ENCODE measurements at regions not wholly inside any gene's neighbourhood (a gene's known extent, or its start where the extent isn't known, plus 50 kb on each side); places are given as distances from the start of the nearest gene placed in this dataset.

DNA sequence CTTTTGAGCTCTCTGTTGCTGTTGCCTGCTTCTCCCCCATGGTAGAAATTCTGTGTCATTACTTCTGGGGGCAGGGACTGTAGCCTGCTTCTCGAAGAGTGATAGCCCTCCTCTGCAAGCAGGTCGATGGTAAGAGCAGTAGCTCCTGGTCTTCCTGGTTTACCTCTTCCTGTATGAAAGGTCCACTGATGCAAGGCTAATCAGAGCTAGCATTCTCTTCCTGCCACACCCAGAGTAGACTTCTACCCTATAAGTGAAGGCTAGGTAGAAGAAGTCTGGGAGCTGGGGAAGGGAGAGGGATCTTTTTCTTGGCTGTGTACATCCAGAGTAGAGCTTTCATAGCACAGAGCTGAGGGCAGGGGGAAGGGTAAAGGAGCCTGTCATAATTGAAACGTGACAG, 357.0 kb downstream of the SQOR start:
- no peaks in the 10 kb centered on the region for H3K36me3 ChIP-seq (ENCODE audit: insufficient read depth, low read length)
- H3K27me3 ChIP-seq (ENCODE audit: insufficient read depth, low read length) = no peaks in the 10 kb centered on the region
- no peak overlapping the region for H2AFZ ChIP-seq (ENCODE audit: low read depth, low read length)
- no peak overlapping the region for H3K9ac ChIP-seq (ENCODE audit: low read length)
- no peaks in the 10 kb centered on the region for H3K79me2 ChIP-seq (ENCODE audit: insufficient read depth, low read length)
- Mint-ChIP-seq H3K4me1 (ENCODE audit: low read depth, unreplicated experiment) (no peaks in the 10 kb centered on the region), H3K27me3 (ENCODE audit: low read depth, unreplicated experiment) (no peaks in the 10 kb centered on the region), H3K4me3 (ENCODE audit: unreplicated experiment) (no peak overlapping the region), H3K9me3 (ENCODE audit: unreplicated experiment) (peaks cover 2% of the 10 kb centered on the region), H3K36me3 (ENCODE audit: low read depth, unreplicated experiment) (no peaks in the 10 kb centered on the region), H3K27ac (ENCODE audit: unreplicated experiment) (no peak overlapping the region)
- no peaks in the 10 kb centered on the region for H3K4me1 ChIP-seq (ENCODE audit: insufficient read depth, low read length)
- no peak for DNase-seq (ENCODE audit: low read depth)
- no peaks in the 10 kb centered on the region for H4K20me1 ChIP-seq (ENCODE audit: insufficient read depth, low read length)
- TF ChIP-seq EZH2 (IDR thresholded peaks at IDR 0.05; ENCODE audit: insufficient read depth, low read length) = no peak
- no peak for TF ChIP-seq CTCF (IDR thresholded peaks at IDR 0.05; ENCODE audit: insufficient read depth, low read depth, low read length)
- H3K27ac ChIP-seq (ENCODE audit: low read depth, low read length) = no peak overlapping the region
- no peak overlapping the region for H3K4me2 ChIP-seq (ENCODE audit: low read length)
- no peak for FAIRE-seq
- H3K9me3 ChIP-seq (ENCODE audit: insufficient read depth, low read depth, low read length) = no peaks in the 10 kb centered on the region
- H3K4me3 ChIP-seq (ENCODE audit: insufficient read depth, low read depth, low read length) = no peak overlapping the region

DNA sequence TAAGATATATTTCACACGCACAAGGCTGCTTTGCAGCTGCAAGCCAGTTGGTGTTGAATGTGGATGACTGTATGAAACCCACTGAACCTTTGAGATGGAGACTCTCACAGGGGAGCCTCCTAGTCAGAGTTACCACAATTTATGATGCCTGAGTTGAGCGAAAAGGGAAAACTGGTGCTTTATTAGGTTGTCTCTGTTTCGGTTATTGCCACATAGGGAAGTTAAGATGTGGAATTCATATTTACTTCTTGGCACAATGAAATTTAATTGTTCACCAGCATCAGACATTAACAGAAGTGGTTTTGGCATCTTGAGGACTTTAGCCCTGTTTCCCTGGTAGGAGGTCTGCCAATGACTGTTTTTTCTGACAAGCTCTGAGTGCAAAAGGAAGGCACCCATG, 358.2 kb downstream of the SQOR start:
- H4K20me1 ChIP-seq (ENCODE audit: insufficient read depth, low read length) = no peaks in the 10 kb centered on the region
- H3K4me3 Mint-ChIP-seq (ENCODE audit: unreplicated experiment) = no peak overlapping the region
- H3K36me3 Mint-ChIP-seq (ENCODE audit: low read depth, unreplicated experiment) = no peaks in the 10 kb centered on the region
- no peaks in the 10 kb centered on the region for H3K9me3 Mint-ChIP-seq (ENCODE audit: unreplicated experiment)
- no peak overlapping the region for H3K4me3 ChIP-seq (ENCODE audit: insufficient read depth, low read depth, low read length)
- H2AFZ ChIP-seq (ENCODE audit: low read depth, low read length) = no peak overlapping the region
- no peak overlapping the region for H3K27ac Mint-ChIP-seq (ENCODE audit: unreplicated experiment)
- TF ChIP-seq EZH2 (IDR thresholded peaks at IDR 0.05; ENCODE audit: insufficient read depth, low read length) (no peak), CTCF (IDR thresholded peaks at IDR 0.05; ENCODE audit: insufficient read depth, low read depth, low read length) (no peak)
- H3K27ac ChIP-seq (ENCODE audit: low read depth, low read length) = no peak overlapping the region
- no peak for DNase-seq (ENCODE audit: low read depth)
- no peaks in the 10 kb centered on the region for H3K9me3 ChIP-seq (ENCODE audit: insufficient read depth, low read depth, low read length)
- H3K4me1 Mint-ChIP-seq (ENCODE audit: low read depth, unreplicated experiment) = no peaks in the 10 kb centered on the region
- no peak overlapping the region for H3K4me2 ChIP-seq (ENCODE audit: low read length)
- H3K36me3 ChIP-seq (ENCODE audit: insufficient read depth, low read length) = no peaks in the 10 kb centered on the region
- H3K4me1 ChIP-seq (ENCODE audit: insufficient read depth, low read length) = no peaks in the 10 kb centered on the region
- H3K27me3 Mint-ChIP-seq (ENCODE audit: low read depth, unreplicated experiment) = no peaks in the 10 kb centered on the region
- no peak for FAIRE-seq
- H3K79me2 ChIP-seq (ENCODE audit: insufficient read depth, low read length) = no peaks in the 10 kb centered on the region
- H3K27me3 ChIP-seq (ENCODE audit: insufficient read depth, low read length) = no peaks in the 10 kb centered on the region
- no peak overlapping the region for H3K9ac ChIP-seq (ENCODE audit: low read length)

DNA sequence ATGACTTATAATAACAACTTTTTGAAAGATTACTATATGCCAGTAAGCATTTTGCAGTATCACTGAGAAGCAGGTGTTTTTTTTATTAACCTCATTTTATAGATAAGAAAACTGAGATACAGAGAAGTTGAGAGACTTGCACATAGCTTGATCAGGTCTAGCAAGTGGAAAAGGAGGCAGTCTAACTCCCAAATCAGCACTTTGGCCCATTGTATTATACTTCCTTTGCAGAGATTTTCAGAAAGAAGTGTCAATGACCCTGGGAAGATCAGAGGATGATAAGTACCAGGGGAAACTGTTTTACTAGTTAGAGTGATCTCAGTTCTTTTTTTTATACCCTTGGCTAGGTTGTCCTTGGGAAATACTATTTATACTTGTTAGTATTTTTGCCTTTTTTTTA, 358.7 kb downstream of the SQOR start:
- Histone ChIP-seq H3K9ac (ENCODE audit: low read length) (no peak overlapping the region), H3K4me2 (ENCODE audit: low read length) (no peak overlapping the region), H3K4me1 (ENCODE audit: insufficient read depth, low read length) (no peaks in the 10 kb centered on the region), H3K36me3 (ENCODE audit: insufficient read depth, low read length) (no peaks in the 10 kb centered on the region), H3K9me3 (ENCODE audit: insufficient read depth, low read depth, low read length) (no peaks in the 10 kb centered on the region), H3K27ac (ENCODE audit: low read depth, low read length) (no peak overlapping the region), H3K79me2 (ENCODE audit: insufficient read depth, low read length) (no peaks in the 10 kb centered on the region), H3K4me3 (ENCODE audit: insufficient read depth, low read depth, low read length) (no peak overlapping the region), H2AFZ (ENCODE audit: low read depth, low read length) (no peak overlapping the region), H4K20me1 (ENCODE audit: insufficient read depth, low read length) (no peaks in the 10 kb centered on the region), H3K27me3 (ENCODE audit: insufficient read depth, low read length) (no peaks in the 10 kb centered on the region)
- DNase-seq (ENCODE audit: low read depth) (no peak), FAIRE-seq (no peak)
- Mint-ChIP-seq H3K27ac (ENCODE audit: unreplicated experiment) (no peak overlapping the region), H3K4me1 (ENCODE audit: low read depth, unreplicated experiment) (no peaks in the 10 kb centered on the region), H3K4me3 (ENCODE audit: unreplicated experiment) (no peak overlapping the region), H3K27me3 (ENCODE audit: low read depth, unreplicated experiment) (no peaks in the 10 kb centered on the region), H3K9me3 (ENCODE audit: unreplicated experiment) (no peaks in the 10 kb centered on the region), H3K36me3 (ENCODE audit: low read depth, unreplicated experiment) (no peaks in the 10 kb centered on the region)
- TF ChIP-seq CTCF (IDR thresholded peaks at IDR 0.05; ENCODE audit: insufficient read depth, low read depth, low read length) = no peak
- no peak for TF ChIP-seq EZH2 (IDR thresholded peaks at IDR 0.05; ENCODE audit: insufficient read depth, low read length)

Data from astrocyte (in vitro differentiated cells and primary cell).